OCI-LY7 (cell line): ENCODE measurements at regions not wholly inside any gene's neighbourhood (a gene's known extent, or its start where the extent isn't known, plus 50 kb on each side); places are given as distances from the start of the nearest gene placed in this dataset.

Experiments
- BruUV-seq: library from RNA; stranded (reverse); fragments of 400-500 nt; replicated peaks from 2 replicates; lab custom pipeline; 2021; lab: Mats Ljungman, UMichigan
- CTCF ChIA-PET: fragments of 300-600 bp; sonication (Branson Sonifier 250); formaldehyde crosslinking; loops from one replicate; lab custom pipeline; 2022; ENCODE audit warnings: antibody characterized with exemption; ENCODE audit not compliant: unreplicated experiment; lab: Charles Lee
- POLR2A ChIA-PET: fragments of 300-600 bp; sonication (Branson Sonifier 250); formaldehyde crosslinking; loops from one replicate; lab custom pipeline; 2022; ENCODE audit warnings: antibody characterized with exemption; lab: Charles Lee
- DNase-seq: peaks from one replicate; pipeline ENCODE4 v3.0.0-alpha.2; 2015; ENCODE audit warnings: low spot score
- H2AFZ ChIP-seq: fragments of 200-600 bp; sonication (generic), shearing (Covaris generic); 2 replicates; pipeline ENCODE4 v1.6.1; 2014; ENCODE audit warnings: mild to moderate bottlenecking, antibody characterized with exemption, low read length, moderate library complexity
- H3K27ac ChIP-seq: fragments of 200-600 bp; sonication (generic); 2 replicates; pipeline ENCODE4 v1.5.1; 2014; ENCODE audit warnings: mixed run types, low read depth, mild to moderate bottlenecking, moderate library complexity, low read length, inconsistent platforms; ENCODE audit not compliant: poor library complexity, severe bottlenecking
- H3K36me3 ChIP-seq: fragments of 200-600 bp; sonication (generic); 2 replicates; pipeline ENCODE4 v1.6.1; 2014; ENCODE audit warnings: mild to moderate bottlenecking, antibody characterized with exemption, low read length, moderate library complexity, mixed read lengths; ENCODE audit not compliant: insufficient read depth
- H3K4me1 ChIP-seq: fragments of 200-600 bp; sonication (generic); 2 replicates; pipeline ENCODE4 v1.5.1; 2014; ENCODE audit warnings: mild to moderate bottlenecking, low read length; ENCODE audit not compliant: insufficient read depth, poor library complexity, severe bottlenecking
- H3K4me2 ChIP-seq: fragments of 200-600 bp; sonication (generic); 2 replicates; pipeline ENCODE4 v1.6.1; 2014; ENCODE audit warnings: mild to moderate bottlenecking, low read length
- H3K4me3 ChIP-seq: fragments of 200-600 bp; sonication (generic); 2 replicates; pipeline ENCODE4 v1.5.1; 2014; ENCODE audit warnings: mild to moderate bottlenecking, low read depth, low read length; ENCODE audit not compliant: poor library complexity, severe bottlenecking
- H3K79me2 ChIP-seq: fragments of 200-600 bp; sonication (generic); 2 replicates; pipeline ENCODE4 v1.6.1; 2016; ENCODE audit warnings: low read depth, mild to moderate bottlenecking, low read length, moderate library complexity, mixed read lengths; ENCODE audit not compliant: insufficient read depth
- H3K9me2 ChIP-seq: fragments of 200-600 bp; sonication (generic); 2 replicates; pipeline ENCODE4 v1.6.1; 2016; ENCODE audit warnings: mild to moderate bottlenecking, low read length, mixed read lengths; ENCODE audit not compliant: insufficient read depth
- H3K9me3 ChIP-seq: fragments of 200-600 bp; sonication (generic); 2 replicates; pipeline ENCODE4 v1.6.1; 2014; ENCODE audit warnings: mild to moderate bottlenecking, mixed run types, low read length, mixed read lengths
- H4K20me1 ChIP-seq: fragments of 200-600 bp; sonication (generic); 2 replicates; pipeline ENCODE4 v1.6.1; 2014; ENCODE audit warnings: mild to moderate bottlenecking, antibody characterized with exemption, low read length, moderate library complexity, mixed read lengths; ENCODE audit not compliant: insufficient read depth
- CTCF ChIP-seq: fragments of 200-600 bp; sonication (generic); conservative IDR thresholded peaks from 2 replicates; pipeline ENCODE4 v1.5.1; 2014; ENCODE audit warnings: mild to moderate bottlenecking, antibody characterized with exemption, low read length, moderate library complexity, mixed read lengths
- EZH2phosphoT487 ChIP-seq: fragments of 200-600 bp; sonication (generic); IDR thresholded peaks from 2 replicates; pipeline ENCODE4 v1.6.1; 2018; ENCODE audit warnings: low read depth, borderline replicate concordance, mild to moderate bottlenecking, mixed run types, antibody characterized with exemption, low read length, moderate library complexity, mixed read lengths
- intact Hi-C: fragments of 100-400 bp; cut with micrococcal nuclease; formaldehyde crosslinking; loops from one replicate; pipeline ENCODE4 v1.10.0; 2022; ENCODE audit not compliant: unreplicated experiment

GRCh38 chr3:96449803-96450202 lies 364.6 kb upstream of the EPHA6 start:
- DNase-seq: no peak
- Histone ChIP-seq H3K4me1 (no peaks in the 10 kb centered on the region), H3K9me3 (no peaks in the 10 kb centered on the region), H3K4me3 (no peak overlapping the region), H3K79me2 (no peaks in the 10 kb centered on the region), H3K4me2 (no peak overlapping the region), H3K36me3 (no peaks in the 10 kb centered on the region), H4K20me1 (no peaks in the 10 kb centered on the region), H3K9me2 (no peaks in the 10 kb centered on the region), H3K27ac (no peak overlapping the region), H2AFZ (no peak overlapping the region)
- CTCF ChIA-PET: no interaction called here
- intact Hi-C loops: no loop called here
- no TSS peak for BruUV-seq
- POLR2A ChIA-PET: no interaction called here
- TF ChIP-seq CTCF (no peak), EZH2phosphoT487 (no peak)

- POLR2A ChIA-PET: no interaction called here
- H3K27ac ChIP-seq: no peak overlapping the region
- no peaks in the 10 kb centered on the region for H3K9me3 ChIP-seq
- H3K9me2 ChIP-seq: no peaks in the 10 kb centered on the region
- no peaks in the 10 kb centered on the region for H3K36me3 ChIP-seq
- no peak overlapping the region for H2AFZ ChIP-seq
- no peaks in the 10 kb centered on the region for H4K20me1 ChIP-seq
- no peak overlapping the region for H3K4me2 ChIP-seq
- BruUV-seq: no TSS peak
- no peaks in the 10 kb centered on the region for H3K79me2 ChIP-seq
- H3K4me3 ChIP-seq: no peak overlapping the region
- TF ChIP-seq EZH2phosphoT487: no peak
- intact Hi-C loops: no loop called here
- DNase-seq: no peak
- H3K4me1 ChIP-seq: no peaks in the 10 kb centered on the region
- CTCF ChIA-PET: no interaction called here
These were observed 363.7 kb upstream of the EPHA6 start for GRCh38 chr3:96450699-96451098.

GRCh38 chr3:96465521-96465920 lies 348.9 kb upstream of the EPHA6 start:
- no peak overlapping the region for H3K27ac ChIP-seq
- no peaks in the 10 kb centered on the region for H3K79me2 ChIP-seq
- H3K36me3 ChIP-seq: no peaks in the 10 kb centered on the region
- TF ChIP-seq CTCF (no peak), EZH2phosphoT487 (no peak)
- CTCF ChIA-PET: no interaction called here
- BruUV-seq: no TSS peak
- no peak overlapping the region for H2AFZ ChIP-seq
- POLR2A ChIA-PET: no interaction called here
- no peak overlapping the region for H3K4me3 ChIP-seq
- no peak overlapping the region for H3K4me2 ChIP-seq
- no peaks in the 10 kb centered on the region for H4K20me1 ChIP-seq
- no peaks in the 10 kb centered on the region for H3K9me3 ChIP-seq
- no peak for DNase-seq
- no peaks in the 10 kb centered on the region for H3K4me1 ChIP-seq
- no peaks in the 10 kb centered on the region for H3K9me2 ChIP-seq
- intact Hi-C loops: no loop called here
